Head of caudate nucleus (tissue), 42 donors: ENCODE measurements at regions not wholly inside any gene's neighbourhood (a gene's known extent, or its start where the extent isn't known, plus 50 kb on each side); places are given as distances from the start of the nearest gene placed in this dataset.
"Not testable (repeated sequence)": the region's sequence is repeated elsewhere in the genome, so short reads cannot be mapped to it uniquely, and the experiment has no call there.

Source experiments
- DNase-seq, 42 donors: peaks; one replicate each; pipeline versions ENCODE4 v3.0.0 to v3.0.0-alpha.2; 2020 to 2021; ENCODE audit warnings: mixed read lengths in 7 of 42
- intact Hi-C: fragments of 100-400 bp; cut with DNase I; formaldehyde crosslinking; loops from one replicate; pipeline ENCODE4 v1.15.0; 2022

- DNase-seq = no peak
- intact Hi-C loops = no loop called here
Observed at GRCh38 chr6:37580176-37580955, 80.7 kb upstream of the CCDC167 start.

- intact Hi-C loops = no loop called here
- no peak for DNase-seq
Observed at GRCh38 chr6:37579444-37580067, 79.9 kb upstream of the CCDC167 start.

- no peak for DNase-seq
- intact Hi-C loops = no loop called here
Observed at GRCh38 chr6:37578104-37578503, 78.4 kb upstream of the CCDC167 start.

GRCh38 chr6:37576336-37576737 lies 76.6 kb upstream of the CCDC167 start:
- intact Hi-C loops = no loop called here
- no peak for DNase-seq

- intact Hi-C loops = no loop called here
- no peak for DNase-seq
Observed at GRCh38 chr6:37575221-37575620, 75.5 kb upstream of the CCDC167 start.

GRCh38 chr6:37572334-37572733 lies 72.6 kb upstream of the CCDC167 start:
- intact Hi-C loops = no loop called here

GRCh38 chr6:37570482-37571133 lies 70.9 kb upstream of the CCDC167 start:
- intact Hi-C loops = no loop called here
- no peak for DNase-seq

More at GRCh38 chr6:37572334-37572733, 72.6 kb upstream of the CCDC167 start:
- DNase-seq = no peak

GRCh38 chr6:37569743-37570481 lies 70.2 kb upstream of the CCDC167 start:
- intact Hi-C loops = loop anchor here (5.0 to 10.0 kb wide), 2 partner anchors 73 to 125 kb away; partner anchors contain the start of genes CCDC167 and MDGA1
- no peak for DNase-seq

- no peak for DNase-seq
- intact Hi-C loops = loop anchor here (5.0 to 10.0 kb wide), 2 partner anchors 72 to 125 kb away; partner anchors contain the start of genes CCDC167 and MDGA1
Observed at GRCh38 chr6:37569317-37569716, 69.6 kb upstream of the CCDC167 start.

- intact Hi-C loops = loop anchor here (5.0 to 10.0 kb wide), 2 partner anchors 70 to 128 kb away; partner anchors contain the start of genes CCDC167 and MDGA1
- no peak for DNase-seq
Observed at GRCh38 chr6:37566950-37567349, 67.3 kb upstream of the CCDC167 start.

GRCh38 chr6:37566111-37566949 lies 66.6 kb upstream of the CCDC167 start:
- peak; percentile 36 to 89 (median 77) for DNase-seq
- intact Hi-C loops = loop anchor here (5.0 to 10.0 kb wide), 2 partner anchors 69 to 128 kb away; partner anchors contain the start of genes CCDC167 and MDGA1

- intact Hi-C loops = loop anchor here (5.0 to 10.0 kb wide), 2 partner anchors 68 to 129 kb away; partner anchors contain the start of genes CCDC167 and MDGA1
- DNase-seq = peak; percentile 23 to 82 (median 60)
Observed at GRCh38 chr6:37565267-37566110, 65.8 kb upstream of the CCDC167 start.

GRCh38 chr6:37562926-37563288 lies 63.2 kb upstream of the CCDC167 start:
- DNase-seq = not testable (repeated sequence)
- intact Hi-C loops = loop anchor here (5.0 to 10.0 kb wide), 2 partner anchors 81 to 132 kb away; partner anchors contain the start of gene MDGA1

GRCh38 chr6:37561361-37561760 lies 61.7 kb upstream of the CCDC167 start:
- intact Hi-C loops = loop anchor here (5.0 to 10.0 kb wide), 2 partner anchors 79 to 133 kb away; partner anchors contain the start of gene MDGA1
- DNase-seq = no peak

GRCh38 chr6:37560737-37561103 lies 61.0 kb upstream of the CCDC167 start:
- DNase-seq = no peak
- intact Hi-C loops = loop anchor here (5.0 to 10.0 kb wide), 2 partner anchors 78 to 134 kb away; partner anchors contain the start of gene MDGA1

- intact Hi-C loops = no loop called here
- DNase-seq = no peak
Observed at GRCh38 chr6:37559501-37559900, 59.8 kb upstream of the CCDC167 start.

GRCh38 chr6:37559050-37559449 lies 59.4 kb upstream of the CCDC167 start:
- no peak for DNase-seq
- intact Hi-C loops = no loop called here
